HepG2 (cell line): ENCODE measurements at regions not wholly inside any gene's neighbourhood (a gene's known extent, or its start where the extent isn't known, plus 50 kb on each side); places are given as distances from the start of the nearest gene placed in this dataset.

Experiments
- ATAC-seq: fragments of 200-7000 bp; cut with Tn5 transposase; 3 replicates; pipeline ENCODE4 v1.9.1; 2020; ENCODE audit warnings: mild to moderate bottlenecking, moderate library complexity
- BruUV-seq: library from RNA; stranded (reverse); fragments of 400-500 nt; replicated peaks from 2 replicates; lab custom pipeline; 2021; lab: Mats Ljungman, UMichigan
- CTCF ChIA-PET: fragments of 300-600 bp; formaldehyde crosslinking; extraction: SDS; loops from one replicate; lab custom pipeline; 2021; ENCODE audit warnings: low total read pairs, inconsistent platforms, low intra/inter-chr PET ratio; lab: Yijun Ruan, JAX
- POLR2A ChIA-PET: fragments of 350-600 bp; sonication (Branson Sonifier 250); formaldehyde crosslinking; loops from one replicate; lab custom pipeline; 2020; ENCODE audit warnings: antibody characterized with exemption, inconsistent platforms; lab: Yijun Ruan, JAX
- DNase-seq: peaks from one replicate; pipeline ENCODE4 v3.0.0-alpha.2; 2015; ENCODE audit warnings: low spot score
- FAIRE-seq: peaks from 3 replicates; lab custom pipeline; 2011; peaks lifted over from hg19 to GRCh38; lab: Jason Lieb, UNC
- H2AFZ ChIP-seq: one replicate; pipeline ENCODE4 v1.6.1; 2011; ENCODE audit warnings: low read length, inconsistent platforms
- H3K27ac ChIP-seq: fragments of 300-600 bp; 3 replicates; pipeline ENCODE4 v1.8.0; 2011; ENCODE audit warnings: mixed run types, mild to moderate bottlenecking, mixed read lengths, low read length, inconsistent platforms; ENCODE audit not compliant: insufficient read depth; ENCODE audit errors: extremely low read length
- H3K27me3 ChIP-seq, 2 experiments: fragments of 200-600 bp in 1 of 2; 2 replicates in 1 of 2; 3 replicates in 1 of 2; pipeline versions ENCODE4 v1.6.0 to v1.8.0; 2011; ENCODE audit warnings: low read length in 2 of 2, mild to moderate bottlenecking in 2 of 2, moderate library complexity in 2 of 2, inconsistent platforms in 1 of 2; ENCODE audit not compliant: insufficient read depth in 2 of 2, control insufficient read depth in 1 of 2
- H3K36me3 ChIP-seq, 2 experiments: fragments of 200-600 bp in 1 of 2; replicated peaks in 1 of 2; 2 replicates in 1 of 2; 3 replicates in 1 of 2; pipeline versions ENCODE4 v1.5.1 to v1.8.0; 2011; ENCODE audit warnings: low read length in 2 of 2, inconsistent platforms in 1 of 2; ENCODE audit not compliant: insufficient read depth in 2 of 2, control insufficient read depth in 1 of 2
- H3K4me1 ChIP-seq: 2 replicates; pipeline ENCODE4 v1.5.1; 2012; ENCODE audit warnings: low read length, inconsistent platforms; ENCODE audit not compliant: insufficient read depth
- H3K4me2 ChIP-seq: 2 replicates; pipeline ENCODE4 v1.6.0; 2011; ENCODE audit warnings: low read depth, low read length, inconsistent platforms
- H3K4me3 ChIP-seq, 3 experiments: fragments of 200-600 bp in 1 of 3; sonication (generic), shearing (Covaris generic) in 1 of 3; replicated peaks in 1 of 3; 2 replicates each; pipeline ENCODE4 v1.5.1; 2011 to 2016; ENCODE audit warnings: low read length in 3 of 3, inconsistent platforms in 2 of 3, low read depth in 2 of 3, mild to moderate bottlenecking in 2 of 3, control low read depth in 1 of 3, mixed read lengths in 1 of 3; ENCODE audit not compliant: insufficient read depth in 1 of 3
- H3K79me2 ChIP-seq: one replicate; pipeline ENCODE4 v1.6.1; 2011; ENCODE audit warnings: low read length, inconsistent platforms; ENCODE audit not compliant: insufficient read depth
- H3K9ac ChIP-seq: 2 replicates; pipeline ENCODE4 v1.6.0; 2011; ENCODE audit warnings: mild to moderate bottlenecking, low read depth, low read length, inconsistent platforms; ENCODE audit not compliant: insufficient read depth
- H3K9me3 ChIP-seq: 2 replicates; pipeline ENCODE4 v1.5.1; 2012; ENCODE audit warnings: mild to moderate bottlenecking, low read length
- H4K20me1 ChIP-seq: 2 replicates; pipeline ENCODE4 v1.6.0; 2011; ENCODE audit warnings: inconsistent platforms, mild to moderate bottlenecking, low read length, moderate library complexity; ENCODE audit not compliant: insufficient read depth
- CBX1 ChIP-seq: IDR thresholded peaks from one replicate; pipeline ENCODE4 v1.6.1; 2016; ENCODE audit warnings: antibody characterized with exemption, low read depth
- RFX3 ChIP-seq: IDR thresholded peaks from 2 replicates; pipeline ENCODE4 v1.6.1; 2016; ENCODE audit warnings: missing biosample characterization, missing genetic modification reagents
- WGBS: methylation state at CpG from one replicate; pipeline ENCODE4 v1.1.6; 2017; ENCODE audit warnings: low lambda C conversion rate; 5-methylcytosine and 5-hydroxymethylcytosine counted together
- in situ Hi-C: cut with HindIII; loops from 2 replicates; pipeline ENCODE4 v1.10.0; 2017; ENCODE audit warnings: low pct_unique_long_range_greater_than_20kb; ENCODE audit not compliant: extremely low pct_ligation_motif_present
- intact Hi-C: fragments of 100-400 bp; cut with micrococcal nuclease; formaldehyde crosslinking; loops from one replicate; pipeline ENCODE4 v1.10.0; 2022; ENCODE audit not compliant: unreplicated experiment
- TF ChIP-seq, protein P1 (sequence below): sonication (generic); formaldehyde crosslinking; IDR thresholded peaks from 2 replicates; pipeline ENCODE4 v1.4.0; 2020; ENCODE audit warnings: missing genetic modification reagents
- TF ChIP-seq, protein P2 (sequence below), 2 experiments: fragments of 450-650 bp in 1 of 2; sonication (generic) in 1 of 2; formaldehyde crosslinking in 1 of 2; IDR thresholded peaks; 2 replicates each; pipeline versions ENCODE4 v1.6.1 to v1.8.0; 2016 to 2022; ENCODE audit warnings: antibody characterized with exemption in 1 of 2, mild to moderate bottlenecking in 1 of 2, missing genetic modification reagents in 1 of 2

DNA sequence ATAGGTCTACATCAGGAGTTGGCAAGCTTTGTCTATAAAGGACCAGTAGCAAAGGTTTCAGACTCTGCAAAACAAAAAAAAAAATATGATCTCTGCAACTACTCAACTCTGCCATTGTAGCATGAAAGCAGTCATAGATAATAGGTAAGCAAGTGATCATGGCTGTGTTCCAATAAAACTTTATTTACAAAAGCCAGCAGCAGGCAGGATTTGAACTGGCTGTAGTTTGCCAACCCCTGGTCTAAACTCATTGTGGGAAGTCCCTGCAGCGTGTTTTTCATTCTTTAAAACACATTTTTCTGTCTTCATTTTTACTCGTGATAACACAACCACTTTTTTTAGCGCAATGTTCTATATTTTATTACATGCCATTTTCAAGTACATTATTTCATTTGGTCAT is 127.5 kb upstream of the COX10 start:
- Histone ChIP-seq H3K27ac (no peak overlapping the region), H3K9ac (no peak overlapping the region), H3K9me3 (no peaks in the 10 kb centered on the region), H3K79me2 (no peaks in the 10 kb centered on the region), H3K4me2 (no peak overlapping the region), H2AFZ (no peak overlapping the region), H3K27me3 (no peaks in the 10 kb centered on the region), H3K4me3 (no peak overlapping the region), H4K20me1 (no peaks in the 10 kb centered on the region), H3K4me1 (no peaks in the 10 kb centered on the region), H3K36me3 (no peaks in the 10 kb centered on the region)
- POLR2A ChIA-PET = no interaction called here
- intact Hi-C loops = no loop called here
- ATAC-seq (no peak), DNase-seq (no peak), FAIRE-seq (no peak)
- BruUV-seq = no TSS peak
- CTCF ChIA-PET = no interaction called here
- in situ Hi-C loops = no loop called here
- WGBS = 68% methylated on average over 3 of the region's 3 CpGs
- TF ChIP-seq RFX3 (CRISPR knock-in tag) (no peak), CBX1 (no peak)
- TF ChIP-seq, protein P1, sequence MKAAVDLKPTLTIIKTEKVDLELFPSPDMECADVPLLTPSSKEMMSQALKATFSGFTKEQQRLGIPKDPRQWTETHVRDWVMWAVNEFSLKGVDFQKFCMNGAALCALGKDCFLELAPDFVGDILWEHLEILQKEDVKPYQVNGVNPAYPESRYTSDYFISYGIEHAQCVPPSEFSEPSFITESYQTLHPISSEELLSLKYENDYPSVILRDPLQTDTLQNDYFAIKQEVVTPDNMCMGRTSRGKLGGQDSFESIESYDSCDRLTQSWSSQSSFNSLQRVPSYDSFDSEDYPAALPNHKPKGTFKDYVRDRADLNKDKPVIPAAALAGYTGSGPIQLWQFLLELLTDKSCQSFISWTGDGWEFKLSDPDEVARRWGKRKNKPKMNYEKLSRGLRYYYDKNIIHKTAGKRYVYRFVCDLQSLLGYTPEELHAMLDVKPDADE (CRISPR knock-in tag) = no peak
- TF ChIP-seq, protein P2, sequence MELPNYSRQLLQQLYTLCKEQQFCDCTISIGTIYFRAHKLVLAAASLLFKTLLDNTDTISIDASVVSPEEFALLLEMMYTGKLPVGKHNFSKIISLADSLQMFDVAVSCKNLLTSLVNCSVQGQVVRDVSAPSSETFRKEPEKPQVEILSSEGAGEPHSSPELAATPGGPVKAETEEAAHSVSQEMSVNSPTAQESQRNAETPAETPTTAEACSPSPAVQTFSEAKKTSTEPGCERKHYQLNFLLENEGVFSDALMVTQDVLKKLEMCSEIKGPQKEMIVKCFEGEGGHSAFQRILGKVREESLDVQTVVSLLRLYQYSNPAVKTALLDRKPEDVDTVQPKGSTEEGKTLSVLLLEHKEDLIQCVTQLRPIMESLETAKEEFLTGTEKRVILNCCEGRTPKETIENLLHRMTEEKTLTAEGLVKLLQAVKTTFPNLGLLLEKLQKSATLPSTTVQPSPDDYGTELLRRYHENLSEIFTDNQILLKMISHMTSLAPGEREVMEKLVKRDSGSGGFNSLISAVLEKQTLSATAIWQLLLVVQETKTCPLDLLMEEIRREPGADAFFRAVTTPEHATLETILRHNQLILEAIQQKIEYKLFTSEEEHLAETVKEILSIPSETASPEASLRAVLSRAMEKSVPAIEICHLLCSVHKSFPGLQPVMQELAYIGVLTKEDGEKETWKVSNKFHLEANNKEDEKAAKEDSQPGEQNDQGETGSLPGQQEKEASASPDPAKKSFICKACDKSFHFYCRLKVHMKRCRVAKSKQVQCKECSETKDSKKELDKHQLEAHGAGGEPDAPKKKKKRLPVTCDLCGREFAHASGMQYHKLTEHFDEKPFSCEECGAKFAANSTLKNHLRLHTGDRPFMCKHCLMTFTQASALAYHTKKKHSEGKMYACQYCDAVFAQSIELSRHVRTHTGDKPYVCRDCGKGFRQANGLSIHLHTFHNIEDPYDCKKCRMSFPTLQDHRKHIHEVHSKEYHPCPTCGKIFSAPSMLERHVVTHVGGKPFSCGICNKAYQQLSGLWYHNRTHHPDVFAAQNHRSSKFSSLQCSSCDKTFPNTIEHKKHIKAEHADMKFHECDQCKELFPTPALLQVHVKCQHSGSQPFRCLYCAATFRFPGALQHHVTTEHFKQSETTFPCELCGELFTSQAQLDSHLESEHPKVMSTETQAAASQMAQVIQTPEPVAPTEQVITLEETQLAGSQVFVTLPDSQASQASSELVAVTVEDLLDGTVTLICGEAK (IDR thresholded peaks at IDR 0.05) = no peak
- TF ChIP-seq, protein P2 (CRISPR knock-in tag; IDR thresholded peaks at IDR 0.05) = peak; percentile 84; the same call in 1 of the 2 replicates
- TF ChIP-seq, all 625 proteins: peak for 1
